Prostate gland (tissue), 2 donors: ENCODE measurements at regions not wholly inside any gene's neighbourhood (a gene's known extent, or its start where the extent isn't known, plus 50 kb on each side); places are given as distances from the start of the nearest gene placed in this dataset.

Source experiments
- CTCF ChIP-seq, 4 experiments: fragments of 200-600 bp in 2 of 4; fragments of 450-650 bp in 2 of 4; sonication (generic) in 2 of 4; IDR thresholded peaks; 1 replicate in 3 of 4; 2 replicates in 1 of 4; pipeline ENCODE4 v1.5.1; 2016 to 2019; ENCODE audit warnings: antibody characterized with exemption in 4 of 4, mild to moderate bottlenecking in 2 of 4, moderate library complexity in 2 of 4
- POLR2A ChIP-seq: fragments of 450-650 bp; IDR thresholded peaks from one replicate; pipeline ENCODE4 v1.6.1; 2016; ENCODE audit warnings: antibody characterized with exemption, mild to moderate bottlenecking
- POLR2AphosphoS5 ChIP-seq: sonication (generic); formaldehyde crosslinking; IDR thresholded peaks from one replicate; pipeline ENCODE4 v1.6.1; 2017; ENCODE audit warnings: antibody characterized with exemption

- TF ChIP-seq POLR2A = no peak
- TF ChIP-seq CTCF (IDR thresholded peaks at IDR 0.05) = no peak
- no peak for TF ChIP-seq POLR2AphosphoS5
Measured at GRCh38 chr18:76232779-76233178, 262.3 kb downstream of the ZNF516 start.
